ENCODE measurements at regions not wholly inside any gene's neighbourhood (a gene's known extent, or its start where the extent isn't known, plus 50 kb on each side); places are given as distances from the start of the nearest gene placed in this dataset.

DNA sequence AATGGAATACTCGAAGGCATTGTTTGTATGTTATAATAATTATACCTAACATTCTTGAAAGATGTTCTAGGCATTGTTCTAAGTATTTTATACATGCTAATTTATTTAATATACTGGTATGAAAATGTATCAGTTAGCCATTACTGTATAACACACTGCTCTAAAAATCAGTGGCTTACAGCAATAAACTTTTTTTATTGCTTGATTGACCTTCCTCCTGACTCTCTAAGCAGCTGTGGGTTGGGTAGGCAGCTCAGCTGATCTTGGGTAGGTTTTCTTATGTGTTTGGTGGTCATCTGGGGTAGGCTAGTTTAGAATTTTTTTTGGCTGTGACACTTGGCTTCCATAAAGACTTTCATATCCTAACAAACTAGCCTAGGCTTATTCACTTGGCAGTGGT, 100.2 kb upstream of the SYT6 start:
- TF ChIP-seq, protein P1, sequence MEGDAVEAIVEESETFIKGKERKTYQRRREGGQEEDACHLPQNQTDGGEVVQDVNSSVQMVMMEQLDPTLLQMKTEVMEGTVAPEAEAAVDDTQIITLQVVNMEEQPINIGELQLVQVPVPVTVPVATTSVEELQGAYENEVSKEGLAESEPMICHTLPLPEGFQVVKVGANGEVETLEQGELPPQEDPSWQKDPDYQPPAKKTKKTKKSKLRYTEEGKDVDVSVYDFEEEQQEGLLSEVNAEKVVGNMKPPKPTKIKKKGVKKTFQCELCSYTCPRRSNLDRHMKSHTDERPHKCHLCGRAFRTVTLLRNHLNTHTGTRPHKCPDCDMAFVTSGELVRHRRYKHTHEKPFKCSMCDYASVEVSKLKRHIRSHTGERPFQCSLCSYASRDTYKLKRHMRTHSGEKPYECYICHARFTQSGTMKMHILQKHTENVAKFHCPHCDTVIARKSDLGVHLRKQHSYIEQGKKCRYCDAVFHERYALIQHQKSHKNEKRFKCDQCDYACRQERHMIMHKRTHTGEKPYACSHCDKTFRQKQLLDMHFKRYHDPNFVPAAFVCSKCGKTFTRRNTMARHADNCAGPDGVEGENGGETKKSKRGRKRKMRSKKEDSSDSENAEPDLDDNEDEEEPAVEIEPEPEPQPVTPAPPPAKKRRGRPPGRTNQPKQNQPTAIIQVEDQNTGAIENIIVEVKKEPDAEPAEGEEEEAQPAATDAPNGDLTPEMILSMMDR (conservative IDR thresholded peaks at IDR 0.05; ENCODE audit: low read depth, low read length), result no peak
- TF ChIP-seq EZH2 (IDR thresholded peaks at IDR 0.05; ENCODE audit: low read length, unreplicated experiment), result no peak
